HCT116 (cell line): ENCODE measurements at regions not wholly inside any gene's neighbourhood (a gene's known extent, or its start where the extent isn't known, plus 50 kb on each side); places are given as distances from the start of the nearest gene placed in this dataset.

Experiments used
- ATAC-seq: fragments of 200-7000 bp; cut with Tn5 transposase; 2 replicates; pipeline ENCODE4 v1.9.1; 2020; ENCODE audit warnings: mild to moderate bottlenecking, moderate library complexity
- BruUV-seq: library from RNA; stranded (reverse); fragments of 400-500 nt; replicated peaks from 2 replicates; lab custom pipeline; 2021; lab: Mats Ljungman, UMichigan
- CTCF ChIA-PET: fragments of 300-600 bp; sonication (Branson Sonifier 250); formaldehyde crosslinking; loops from one replicate; lab custom pipeline; 2021; ENCODE audit warnings: antibody characterized with exemption; lab: Charles Lee
- POLR2A ChIA-PET: fragments of 300-600, 350-600 bp; sonication (Branson Sonifier 250); formaldehyde crosslinking; loops from one replicate; lab custom pipeline; 2021; ENCODE audit warnings: antibody characterized with exemption; lab: Charles Lee
- RAD21 ChIA-PET, 2 experiments: fragments of 300-600 bp; sonication (Branson Sonifier 250); formaldehyde crosslinking; loops; one replicate each; lab custom pipeline; 2023; ENCODE audit warnings: low total read pairs in 2 of 2; ENCODE audit not compliant: uncharacterized antibody in 2 of 2, unreplicated experiment in 2 of 2, low non-redundant PET in 1 of 2; lab: Charles Lee
- DNase-seq: peaks from one replicate; pipeline ENCODE4 v3.0.0-alpha.2; 2010; ENCODE audit warnings: low read depth, low spot score
- H2AFZ ChIP-seq: fragments of 200-600 bp; shearing (Covaris generic), sonication (generic); 2 replicates; pipeline ENCODE4 v1.6.1; 2017; ENCODE audit warnings: low read depth, mixed run types, mixed read lengths, antibody characterized with exemption, low read length; ENCODE audit not compliant: poor library complexity, severe bottlenecking
- H3K27ac ChIP-seq: 2 replicates; pipeline ENCODE4 v1.5.1; 2012; ENCODE audit warnings: low read depth, low read length
- H3K27me3 ChIP-seq: fragments of 200-600 bp; sonication (generic); 2 replicates; pipeline ENCODE4 v1.6.1; 2016; ENCODE audit warnings: mixed run types, low read length, mixed read lengths; ENCODE audit not compliant: insufficient read depth
- H3K36me3 ChIP-seq, 2 experiments: fragments of 200-500 bp in 1 of 2; fragments of 200-600 bp in 1 of 2; sonication (Bioruptor generic) in 1 of 2; sonication (generic) in 1 of 2; 2 replicates each; pipeline versions ENCODE4 v1.5.1 to v1.6.1; 2014 to 2016; ENCODE audit warnings: low read length in 2 of 2, inconsistent platforms in 1 of 2, mixed read lengths in 1 of 2, mixed run types in 1 of 2; ENCODE audit not compliant: insufficient read depth in 2 of 2, control insufficient read depth in 1 of 2
- H3K4me1 ChIP-seq, 2 experiments: fragments of 200-600 bp in 1 of 2; sonication (generic) in 1 of 2; 2 replicates each; pipeline versions ENCODE4 v1.5.1 to v1.6.1; 2012 to 2017; ENCODE audit warnings: low read length in 2 of 2, inconsistent platforms in 1 of 2, mild to moderate bottlenecking in 1 of 2, mixed read lengths in 1 of 2, mixed run types in 1 of 2, moderate library complexity in 1 of 2; ENCODE audit not compliant: insufficient read depth in 2 of 2, control insufficient read depth in 1 of 2
- H3K4me2 ChIP-seq: fragments of 200-600 bp; sonication (generic); 2 replicates; pipeline ENCODE4 v1.6.1; 2017; ENCODE audit warnings: mixed run types, low read length, mixed read lengths
- H3K4me3 ChIP-seq, 2 experiments: fragments of 200-600 bp in 1 of 2; sonication (generic) in 1 of 2; replicated peaks in 1 of 2; 2 replicates each; pipeline ENCODE4 v1.5.1; 2011 to 2016; ENCODE audit warnings: low read length in 2 of 2, control low read depth in 1 of 2, low read depth in 1 of 2, mild to moderate bottlenecking in 1 of 2, mixed read lengths in 1 of 2, mixed run types in 1 of 2
- H3K79me2 ChIP-seq: fragments of 200-600 bp; sonication (generic); 2 replicates; pipeline ENCODE4 v1.6.1; 2017; ENCODE audit warnings: mild to moderate bottlenecking, mixed run types, low read length, moderate library complexity, mixed read lengths; ENCODE audit not compliant: insufficient read depth
- H3K9ac ChIP-seq: fragments of 200-600 bp; sonication (generic); 2 replicates; pipeline ENCODE4 v1.6.1; 2016; ENCODE audit warnings: low read length, mixed read lengths
- H3K9me2 ChIP-seq: fragments of 200-600 bp; sonication (generic), shearing (Covaris generic); 2 replicates; pipeline ENCODE4 v1.6.1; 2017; ENCODE audit warnings: mixed run types, mild to moderate bottlenecking, moderate library complexity; ENCODE audit not compliant: insufficient read depth
- H3K9me3 ChIP-seq, 2 experiments: fragments of 200-500 bp in 1 of 2; fragments of 200-600 bp in 1 of 2; sonication (Bioruptor generic) in 1 of 2; sonication (generic) in 1 of 2; 2 replicates each; pipeline ENCODE4 v1.6.1; 2014 to 2017; ENCODE audit warnings: low read length in 2 of 2, mixed read lengths in 2 of 2, inconsistent platforms in 1 of 2, low read depth in 1 of 2, mild to moderate bottlenecking in 1 of 2, mixed run types in 1 of 2, moderate library complexity in 1 of 2; ENCODE audit not compliant: control insufficient read depth in 1 of 2, insufficient read depth in 1 of 2
- H4K20me1 ChIP-seq: fragments of 200-600 bp; sonication (generic), shearing (Covaris generic); 2 replicates; pipeline ENCODE4 v1.6.1; 2017; ENCODE audit warnings: mixed run types, mild to moderate bottlenecking, moderate library complexity; ENCODE audit not compliant: insufficient read depth
- CBX3 ChIP-seq: IDR thresholded peaks from 2 replicates; pipeline ENCODE4 v1.6.1; 2012; ENCODE audit warnings: low read depth
- CEBPB ChIP-seq: IDR thresholded peaks from 2 replicates; pipeline ENCODE4 v1.6.1; 2012; ENCODE audit warnings: low read depth
- CTCF ChIP-seq, 3 experiments: fragments of 200-600 bp in 1 of 3; sonication (generic) in 1 of 3; IDR thresholded peaks in 2 of 3; conservative IDR thresholded peaks in 1 of 3; 2 replicates each; pipeline ENCODE4 v1.5.1; 2012 to 2017; ENCODE audit warnings: low read depth in 2 of 3, low read length in 2 of 3, antibody characterized with exemption in 1 of 3, borderline replicate concordance in 1 of 3, control low read depth in 1 of 3, mild to moderate bottlenecking in 1 of 3, mixed read lengths in 1 of 3, mixed run types in 1 of 3, moderate library complexity in 1 of 3; ENCODE audit not compliant: insufficient read depth in 1 of 3
- EGR1 ChIP-seq: IDR thresholded peaks from 2 replicates; pipeline ENCODE4 v1.6.1; 2012; ENCODE audit warnings: low read depth
- ELF1 ChIP-seq: IDR thresholded peaks from 2 replicates; pipeline ENCODE4 v1.6.1; 2012; ENCODE audit warnings: low read depth, borderline replicate concordance
- EZH2phosphoT487 ChIP-seq: fragments of 200-600 bp; IDR thresholded peaks from 2 replicates; pipeline ENCODE4 v1.6.1; 2018; ENCODE audit warnings: antibody characterized with exemption, borderline replicate concordance
- FOSL1 ChIP-seq: IDR thresholded peaks from 2 replicates; pipeline ENCODE4 v1.6.1; 2012; ENCODE audit warnings: low read depth
- JUND ChIP-seq: IDR thresholded peaks from 2 replicates; pipeline ENCODE4 v1.6.1; 2012
- MAX ChIP-seq: IDR thresholded peaks from 2 replicates; pipeline ENCODE4 v1.6.1; 2012
- POLR2AphosphoS5 ChIP-seq: IDR thresholded peaks from 2 replicates; pipeline ENCODE4 v1.6.1; 2011; ENCODE audit warnings: mild to moderate bottlenecking, low read depth, low read length, moderate library complexity
- SIN3A ChIP-seq: IDR thresholded peaks from 2 replicates; pipeline ENCODE4 v1.6.1; 2012; ENCODE audit warnings: low read depth
- SRF ChIP-seq: IDR thresholded peaks from 2 replicates; pipeline ENCODE4 v1.6.1; 2012; ENCODE audit warnings: low read depth
- TCF7L2 ChIP-seq: IDR thresholded peaks from 2 replicates; pipeline ENCODE4 v1.7.0; 2011; ENCODE audit warnings: borderline replicate concordance, inconsistent platforms; ENCODE audit not compliant: insufficient read depth, insufficient read length; ENCODE audit errors: extremely low read depth
- YY1 ChIP-seq: IDR thresholded peaks from 2 replicates; pipeline ENCODE4 v1.6.1; 2011; ENCODE audit warnings: low read length, low read depth, moderate library complexity, mild to moderate bottlenecking; ENCODE audit not compliant: insufficient replicate concordance; ENCODE audit errors: extremely low read depth
- ZBTB33 ChIP-seq: IDR thresholded peaks from 2 replicates; pipeline ENCODE4 v1.6.1; 2011; ENCODE audit warnings: mild to moderate bottlenecking, low read length, moderate library complexity; ENCODE audit not compliant: insufficient replicate concordance; ENCODE audit errors: extremely low read depth
- ZFX ChIP-seq: fragments of 450-650 bp; IDR thresholded peaks from 2 replicates; pipeline ENCODE4 v1.6.1; 2017
- ZNF274 ChIP-seq: fragments of 200-500 bp; sonication (Bioruptor generic); IDR thresholded peaks from 2 replicates; pipeline ENCODE4 v1.6.1; 2014; ENCODE audit warnings: mild to moderate bottlenecking, low read depth, low read length, inconsistent platforms
- intact Hi-C: fragments of 100-400 bp; cut with micrococcal nuclease; formaldehyde crosslinking; loops from 2 replicates; pipeline ENCODE4 v1.10.0; 2022

GRCh38 chr1:13947658-13948057, 247.7 kb downstream of the PRDM2 start (continued):
- TF ChIP-seq ZBTB33, result no peak
- TF ChIP-seq EZH2phosphoT487, result no peak
- TF ChIP-seq EGR1, result no peak
- TF ChIP-seq CEBPB, result no peak
- TF ChIP-seq TCF7L2, result no peak

- Histone ChIP-seq H2AFZ (no peak overlapping the region), H3K4me2 (no peak overlapping the region), H3K27me3 (no peaks in the 10 kb centered on the region; the same call in 1 of the 2 replicates), H3K36me3 (no peaks in the 10 kb centered on the region), H3K27ac (no peak overlapping the region), H3K9me2 (no peaks in the 10 kb centered on the region), H3K4me3 (no peak overlapping the region), H3K9me3 (no peaks in the 10 kb centered on the region; a peak in 1 of 4 replicates), H3K79me2 (no peaks in the 10 kb centered on the region), H3K9ac (no peak overlapping the region), H3K4me1 (no peaks in the 10 kb centered on the region), H4K20me1 (no peaks in the 10 kb centered on the region)
- ChIA-PET RAD21 (no interaction called here), POLR2A (no interaction called here), CTCF (no interaction called here)
- ATAC-seq, result no peak
- no peak for DNase-seq
- no TSS peak for BruUV-seq
- intact Hi-C loops, result no loop called here
- TF ChIP-seq ZBTB33 (no peak), CTCF (IDR thresholded peaks at IDR 0.05 in 2 of 3, conservative IDR thresholded peaks at IDR 0.05 in 1 of 3; ENCODE audit: borderline replicate concordance in 1 of 3, insufficient read depth in 1 of 3, low read depth in 2 of 3, low read length in 2 of 3) (no peak), ZNF274 (no peak), SIN3A (no peak), CBX3 (no peak), ZFX (no peak), CEBPB (no peak), FOSL1 (no peak), EZH2phosphoT487 (no peak), SRF (no peak), EGR1 (no peak), JUND (no peak), POLR2AphosphoS5 (no peak), YY1 (no peak), ELF1 (no peak), TCF7L2 (no peak), MAX (no peak)
These were observed 248.4 kb downstream of the PRDM2 start for GRCh38 chr1:13948396-13948795.
